Lower leg skin (tissue), 3 donors: ENCODE measurements at regions not wholly inside any gene's neighbourhood (a gene's known extent, or its start where the extent isn't known, plus 50 kb on each side); places are given as distances from the start of the nearest gene placed in this dataset.

Source experiments
- CTCF ChIP-seq, 3 donors: fragments of 450-650 bp; IDR thresholded peaks; one replicate each; pipeline ENCODE4 v1.5.1; 2016; ENCODE audit warnings: antibody characterized with exemption in 3 of 3, mild to moderate bottlenecking in 3 of 3, moderate library complexity in 2 of 3
- POLR2A ChIP-seq, 2 donors: fragments of 450-650 bp; IDR thresholded peaks; one replicate each; pipeline ENCODE4 v1.6.1; 2016 to 2017; ENCODE audit warnings: antibody characterized with exemption in 2 of 2, mild to moderate bottlenecking in 1 of 2, moderate library complexity in 1 of 2

- no peak for TF ChIP-seq CTCF (IDR thresholded peaks at IDR 0.05)
- no peak for TF ChIP-seq POLR2A (IDR thresholded peaks at IDR 0.05)
Observed at GRCh38 chr9:71490810-71491209, 277.5 kb downstream of the CEMIP2 start.
